ENCODE measurements at regions not wholly inside any gene's neighbourhood (a gene's known extent, or its start where the extent isn't known, plus 50 kb on each side); places are given as distances from the start of the nearest gene placed in this dataset.
"Not testable (repeated sequence)": the region's sequence is repeated elsewhere in the genome, so short reads cannot be mapped to it uniquely, and the experiment has no call there.

DNA sequence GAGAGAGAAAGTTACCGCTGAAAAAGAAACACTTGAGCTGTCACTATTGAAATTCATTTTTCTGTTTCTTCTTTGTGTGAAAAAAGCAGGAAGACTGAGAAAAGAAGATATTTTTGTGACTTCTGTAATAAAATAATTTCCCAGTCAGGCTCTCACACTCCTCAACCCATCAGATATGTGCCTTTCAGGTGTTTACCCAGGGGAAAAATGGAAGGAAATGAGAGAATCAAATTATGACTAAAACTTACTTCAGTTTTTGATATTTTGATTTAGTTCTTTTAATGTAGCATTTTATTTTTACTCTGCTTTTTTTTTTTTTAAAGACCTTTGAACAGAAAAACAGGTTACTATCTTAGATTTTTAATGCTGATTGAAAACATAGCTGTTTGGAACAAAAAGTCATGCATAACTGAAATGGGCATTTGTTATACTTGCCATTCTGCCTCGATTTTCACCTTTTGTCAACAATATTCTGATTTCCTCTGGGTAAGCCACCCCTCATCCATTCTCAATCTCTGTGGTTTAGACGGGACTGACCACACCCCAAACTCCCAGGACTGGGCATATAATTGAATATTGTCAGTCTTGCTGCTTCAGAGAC is 133.2 kb upstream of the KRR1 start (continued):
- TF ChIP-seq HMGXB4 (CRISPR knock-in tag; IDR thresholded peaks at IDR 0.05; ENCODE audit: borderline replicate concordance) (no peak), HEYL (CRISPR knock-in tag; IDR thresholded peaks at IDR 0.05) (no peak)
- TF ChIP-seq, protein P1, sequence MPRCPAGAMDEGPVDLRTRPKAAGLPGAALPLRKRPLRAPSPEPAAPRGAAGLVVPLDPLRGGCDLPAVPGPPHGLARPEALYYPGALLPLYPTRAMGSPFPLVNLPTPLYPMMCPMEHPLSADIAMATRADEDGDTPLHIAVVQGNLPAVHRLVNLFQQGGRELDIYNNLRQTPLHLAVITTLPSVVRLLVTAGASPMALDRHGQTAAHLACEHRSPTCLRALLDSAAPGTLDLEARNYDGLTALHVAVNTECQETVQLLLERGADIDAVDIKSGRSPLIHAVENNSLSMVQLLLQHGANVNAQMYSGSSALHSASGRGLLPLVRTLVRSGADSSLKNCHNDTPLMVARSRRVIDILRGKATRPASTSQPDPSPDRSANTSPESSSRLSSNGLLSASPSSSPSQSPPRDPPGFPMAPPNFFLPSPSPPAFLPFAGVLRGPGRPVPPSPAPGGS (IDR thresholded peaks at IDR 0.05) = no peak

DNA sequence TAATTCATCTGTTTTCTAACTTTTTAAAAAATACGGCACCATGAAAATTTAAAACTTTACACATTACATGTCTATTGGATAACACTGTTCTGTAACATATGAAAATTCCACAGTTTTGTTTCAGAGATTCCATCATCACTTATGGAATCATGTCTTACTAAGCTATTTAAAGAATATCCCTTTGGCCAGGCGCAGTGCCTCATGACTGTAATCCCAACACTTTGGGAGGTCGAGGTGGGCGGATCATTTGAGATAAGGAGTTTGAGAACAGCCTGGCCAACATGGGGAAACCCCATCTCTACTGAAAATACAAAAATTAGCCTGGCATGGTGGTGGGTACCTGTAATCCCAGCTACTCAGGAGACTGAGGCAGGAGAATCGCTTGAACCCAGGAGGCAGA is 131.7 kb upstream of the KRR1 start:
- POLR2A ChIA-PET; DNase-seq (ENCODE audit: low read depth in 1 of 2, low spot score in 1 of 2); H3K27ac ChIP-seq; ATAC-seq; H3K4me2 ChIP-seq; H3K4me3 ChIP-seq; FAIRE-seq; H3K9me3 ChIP-seq: not testable (repeated sequence)
- 92% methylated on average over 5 of the region's 5 CpGs for WGBS (ENCODE audit: missing lambda C conversion rate)
- CTCF ChIA-PET = interaction anchor here (1.0 kb wide), 1 partner anchor 9 kb away, joined by 4 read pairs; no protein-coding TSS in a partner anchor
- H3K4me1 ChIP-seq = peaks cover 15% of the 10 kb centered on the region

- no peaks in the 10 kb centered on the region for H3K9me3 ChIP-seq
- 10% methylated on average over 1 of the region's 1 CpG for WGBS (ENCODE audit: missing lambda C conversion rate)
- CTCF ChIA-PET = no interaction called here
- no peak overlapping the region for H3K4me2 ChIP-seq
- TF ChIP-seq MYC (IDR thresholded peaks at IDR 0.05; ENCODE audit: borderline replicate concordance, low read length) (no peak), MAZ (IDR thresholded peaks at IDR 0.05; ENCODE audit: borderline replicate concordance, low read depth, low read length) (no peak), CBX8 (IDR thresholded peaks at IDR 0.05) (no peak), HOXB5 (CRISPR knock-in tag; IDR thresholded peaks at IDR 0.05) (no peak), POLR2A (IDR thresholded peaks at IDR 0.05; ENCODE audit: low read length) (no peak), KDM1A (IDR thresholded peaks at IDR 0.05; ENCODE audit: low read depth) (no peak), RARB (CRISPR knock-in tag; IDR thresholded peaks at IDR 0.05) (no peak), JUN (IDR thresholded peaks at IDR 0.05) (no peak), TFCP2L1 (CRISPR knock-in tag; IDR thresholded peaks at IDR 0.05) (no peak), RCOR1 (IDR thresholded peaks at IDR 0.05; ENCODE audit: low read depth, low read length) (no peak), ZFP36 (IDR thresholded peaks at IDR 0.05; ENCODE audit: borderline replicate concordance, partially characterized antibody) (no peak), HEYL (CRISPR knock-in tag; IDR thresholded peaks at IDR 0.05) (no peak), PHF8 (IDR thresholded peaks at IDR 0.05; ENCODE audit: borderline replicate concordance, low read depth) (no peak), MAFK (IDR thresholded peaks at IDR 0.05; ENCODE audit: partially characterized antibody) (no peak)
- TF ChIP-seq, protein P2, sequence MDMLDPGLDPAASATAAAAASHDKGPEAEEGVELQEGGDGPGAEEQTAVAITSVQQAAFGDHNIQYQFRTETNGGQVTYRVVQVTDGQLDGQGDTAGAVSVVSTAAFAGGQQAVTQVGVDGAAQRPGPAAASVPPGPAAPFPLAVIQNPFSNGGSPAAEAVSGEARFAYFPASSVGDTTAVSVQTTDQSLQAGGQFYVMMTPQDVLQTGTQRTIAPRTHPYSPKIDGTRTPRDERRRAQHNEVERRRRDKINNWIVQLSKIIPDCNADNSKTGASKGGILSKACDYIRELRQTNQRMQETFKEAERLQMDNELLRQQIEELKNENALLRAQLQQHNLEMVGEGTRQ (IDR thresholded peaks at IDR 0.05) = no peak
- H3K27ac ChIP-seq = no peak overlapping the region
- POLR2A ChIA-PET = no interaction called here
- no peak for FAIRE-seq
- no peak for ATAC-seq
- no peak overlapping the region for H3K4me3 ChIP-seq
- peaks cover 15% of the 10 kb centered on the region for H3K4me1 ChIP-seq
- DNase-seq (ENCODE audit: low read depth in 1 of 2, low spot score in 1 of 2) = no peak
Observed at GRCh38 chr12:75642226-75642625, 130.8 kb upstream of the KRR1 start.
